GM18517 (cell line): ENCODE measurements at regions not wholly inside any gene's neighbourhood (a gene's known extent, or its start where the extent isn't known, plus 50 kb on each side); places are given as distances from the start of the nearest gene placed in this dataset.
"Not testable (repeated sequence)": the region's sequence is repeated elsewhere in the genome, so short reads cannot be mapped to it uniquely, and the experiment has no call there.

Experiments used
- ATAC-seq: cut with Tn5 transposase; IDR thresholded peaks from one replicate; pipeline ENCODE4 v1.9.1; 2021; ENCODE audit warnings: mild to moderate bottlenecking, moderate library complexity; ENCODE audit not compliant: unreplicated experiment

DNA sequence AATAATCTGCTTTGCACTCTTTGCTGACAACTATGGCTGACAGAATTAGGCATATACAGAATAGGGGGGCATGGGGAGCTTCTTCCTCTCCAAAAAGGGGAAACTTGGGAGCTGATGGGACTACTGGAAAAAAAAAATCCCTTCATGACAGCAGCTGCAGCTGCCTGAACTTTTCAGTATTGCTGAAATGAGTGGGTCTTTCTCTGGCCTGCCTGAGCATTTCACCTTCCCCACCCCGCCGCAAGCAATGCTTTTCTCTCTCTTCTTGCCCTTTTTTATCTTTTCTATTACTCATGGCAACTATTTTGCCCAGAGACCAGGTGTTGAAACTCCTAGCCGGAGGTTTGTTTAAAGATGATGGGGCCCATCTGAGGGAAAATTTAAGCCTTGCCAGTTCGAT is 244.9 kb downstream of the SEMA3D start:
- ATAC-seq = no peak

DNA sequence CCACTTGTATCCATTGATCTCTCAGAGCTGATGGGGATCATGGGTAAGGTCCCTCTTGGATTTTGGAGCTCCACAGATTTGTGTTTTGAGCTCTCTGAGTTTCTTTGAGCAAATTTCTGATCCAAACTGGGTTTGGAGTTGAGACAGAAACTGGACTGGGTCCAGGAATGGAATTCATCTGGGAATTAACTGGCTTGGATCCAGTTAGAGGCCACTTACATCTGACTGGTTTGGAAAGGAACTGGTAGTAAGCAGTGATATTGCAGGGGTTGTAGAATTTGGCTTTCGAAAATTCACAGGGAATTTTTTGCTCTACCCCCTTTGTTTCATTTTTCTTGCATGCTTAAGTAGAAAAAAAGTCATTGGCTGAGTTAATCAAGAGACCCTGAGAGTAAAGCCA is 245.6 kb downstream of the SEMA3D start:
- no peak for ATAC-seq

DNA sequence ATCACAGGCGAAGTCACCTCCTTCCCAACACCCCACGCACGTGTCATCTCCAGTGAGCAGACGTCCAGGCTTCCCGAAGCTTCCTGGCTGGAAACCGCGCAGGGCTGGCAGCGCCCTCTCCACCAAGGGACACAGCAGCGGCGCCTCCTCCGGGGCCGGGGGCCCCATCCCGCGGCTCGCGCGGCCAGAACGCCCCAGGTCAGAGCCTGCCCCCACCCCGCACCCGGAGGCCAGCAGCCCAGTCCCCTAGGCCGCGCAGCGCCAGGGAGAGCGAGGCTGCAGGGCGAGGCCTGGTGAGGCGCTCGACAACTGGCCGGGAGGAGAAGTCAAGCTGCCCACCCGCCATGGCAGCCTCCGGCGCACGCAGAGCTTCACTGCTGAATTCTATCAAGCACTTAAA is 247.0 kb downstream of the SEMA3D start:
- ATAC-seq = no peak

DNA sequence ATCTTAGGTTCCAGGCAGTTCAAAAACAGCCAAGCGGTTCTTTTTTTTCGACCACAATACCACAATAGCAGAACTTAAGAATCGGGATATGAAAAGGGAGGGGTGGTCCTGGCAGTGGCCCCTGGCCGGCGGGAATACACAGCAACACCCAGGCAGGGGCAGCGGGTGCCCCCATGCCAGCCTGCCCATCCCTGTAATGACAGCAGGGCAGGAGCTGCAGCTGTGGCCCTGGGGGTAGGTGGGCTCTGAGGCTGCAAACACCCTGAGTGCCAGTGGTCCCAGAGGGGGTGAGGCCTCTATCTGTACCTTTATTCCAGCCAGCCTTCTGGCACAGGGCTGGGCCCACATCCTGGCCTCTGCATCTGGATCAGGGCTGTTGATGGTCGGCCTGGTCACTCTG is 247.4 kb downstream of the SEMA3D start:
- ATAC-seq = no peak

DNA sequence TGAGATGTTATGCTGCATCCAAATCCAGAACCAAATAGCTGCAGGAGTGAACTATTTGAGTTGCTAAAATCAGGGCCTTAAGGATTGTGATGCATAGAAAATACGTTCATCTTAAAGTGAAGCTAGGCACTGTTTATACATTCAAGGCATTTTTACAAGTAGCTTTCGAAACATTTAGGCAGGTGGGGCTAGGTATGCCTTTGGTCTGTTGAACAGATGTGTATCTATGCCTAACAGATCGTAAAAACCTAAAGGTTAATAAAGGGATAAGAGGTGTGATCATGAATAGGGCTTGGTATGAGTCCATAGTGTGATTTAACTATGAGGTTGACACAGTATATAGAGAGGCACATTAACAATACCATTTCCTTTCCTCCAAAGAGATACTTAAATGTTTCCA is 262.5 kb downstream of the SEMA3D start:
- ATAC-seq = no peak

DNA sequence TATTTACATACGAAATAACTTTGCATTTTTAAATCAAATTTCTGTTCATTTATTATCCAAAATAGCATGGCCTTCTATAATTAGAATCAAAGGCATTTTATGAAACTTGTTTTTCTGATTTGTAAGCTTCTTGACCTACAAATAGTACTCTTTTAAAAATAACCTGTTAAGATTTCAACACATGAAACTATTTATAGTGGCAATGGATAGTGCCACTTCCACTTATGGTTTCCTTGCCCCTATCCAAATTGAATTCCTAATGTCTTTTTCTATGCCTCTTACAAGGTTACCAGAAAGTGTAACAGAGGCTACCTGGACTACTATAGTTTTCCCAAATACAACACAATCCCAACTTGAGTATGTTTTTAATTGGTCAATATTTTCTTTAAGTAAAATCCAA is 263.5 kb downstream of the SEMA3D start:
- ATAC-seq = no peak

DNA sequence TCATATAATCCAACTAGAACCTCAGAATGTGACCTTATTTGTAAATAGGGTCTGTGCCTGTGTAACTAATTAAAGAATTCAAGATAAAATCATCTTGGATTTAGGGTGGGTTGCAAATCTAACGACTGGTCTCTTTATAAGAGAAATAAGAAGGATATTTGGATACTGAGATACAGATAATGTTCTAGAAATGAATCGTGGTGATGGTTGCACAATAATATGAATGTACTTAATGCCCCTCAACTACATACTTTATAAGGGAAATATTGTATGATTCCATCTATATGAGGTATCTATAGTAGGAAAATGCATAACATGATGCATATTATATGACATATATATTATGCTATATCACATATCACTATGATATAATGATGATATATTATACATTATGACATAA is 265.7 kb downstream of the SEMA3D start:
- ATAC-seq = no peak

DNA sequence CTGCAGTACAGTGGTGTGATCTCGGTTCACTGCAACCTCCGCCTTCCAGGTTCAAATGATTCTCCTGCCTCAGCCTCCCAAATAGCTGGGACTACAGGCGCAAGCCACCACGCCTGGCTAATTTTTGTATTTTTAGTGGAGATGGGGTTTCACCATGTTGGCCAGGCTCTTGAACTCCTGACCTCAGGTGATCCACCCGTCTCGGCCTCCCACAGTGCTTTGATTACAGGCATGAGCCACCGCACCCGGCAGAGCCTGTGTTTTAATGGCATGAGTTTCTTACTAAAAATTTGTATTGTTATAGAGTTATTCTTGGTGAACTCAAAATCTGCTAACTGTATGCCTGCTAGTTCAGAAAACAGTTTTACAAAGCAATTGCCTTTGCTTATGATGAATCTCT is 269.9 kb downstream of the SEMA3D start:
- not testable (repeated sequence) for ATAC-seq

DNA sequence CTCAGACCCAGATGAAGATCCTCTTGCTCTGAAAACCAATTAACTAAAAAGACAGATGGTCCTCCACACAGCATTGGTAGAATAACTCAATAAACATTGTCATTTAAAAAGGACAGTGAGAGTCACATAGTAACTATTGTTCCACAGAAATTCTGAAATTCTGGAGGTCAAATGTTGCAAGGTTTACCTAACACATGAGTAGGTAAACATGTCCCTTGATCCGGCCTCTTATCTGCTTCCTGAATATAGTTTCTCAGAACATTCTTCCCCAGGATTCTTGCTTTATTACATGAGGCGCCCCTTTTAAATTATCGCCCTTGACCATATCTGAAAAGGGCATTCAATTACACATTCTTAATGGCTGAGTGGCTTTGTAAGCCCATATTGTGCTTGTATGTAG is 270.7 kb downstream of the SEMA3D start:
- ATAC-seq = no peak

DNA sequence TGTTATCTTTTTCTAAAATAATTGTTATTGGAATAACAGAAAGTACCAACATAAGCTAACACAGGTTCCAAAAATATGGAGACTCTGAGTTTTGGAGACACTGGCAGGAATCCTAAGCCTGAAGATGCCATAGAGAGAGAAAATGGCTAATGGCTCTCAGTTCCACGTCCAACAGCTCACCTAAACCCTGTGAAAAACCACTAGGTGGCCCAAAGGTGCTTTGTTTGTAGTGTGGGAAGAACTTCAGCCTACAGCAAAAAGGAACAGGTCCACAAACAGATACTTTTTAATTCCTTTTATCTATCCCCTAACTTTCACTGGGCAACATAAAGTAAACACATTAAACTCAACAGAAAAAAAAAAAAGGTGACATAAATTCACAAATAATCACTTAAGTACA is 272.3 kb downstream of the SEMA3D start:
- ATAC-seq = no peak

DNA sequence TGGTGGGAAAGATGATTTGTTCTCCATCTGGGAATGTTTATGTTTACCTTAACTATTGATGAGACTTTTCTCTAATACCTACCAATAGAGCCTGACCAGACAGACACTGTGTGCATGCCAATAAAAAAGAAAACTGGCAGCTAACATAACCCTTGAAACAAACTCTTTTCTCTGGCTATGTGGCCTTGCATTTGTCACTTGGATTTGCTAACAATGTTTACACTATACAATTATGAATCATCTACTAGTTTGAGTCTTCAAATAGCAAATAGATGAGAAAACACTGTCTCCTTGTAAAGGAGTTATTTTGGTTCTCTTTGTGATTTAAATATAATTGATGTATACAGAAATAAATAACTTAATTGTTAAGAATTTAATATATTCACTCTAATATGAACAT is 273.1 kb downstream of the SEMA3D start:
- ATAC-seq = no peak

DNA sequence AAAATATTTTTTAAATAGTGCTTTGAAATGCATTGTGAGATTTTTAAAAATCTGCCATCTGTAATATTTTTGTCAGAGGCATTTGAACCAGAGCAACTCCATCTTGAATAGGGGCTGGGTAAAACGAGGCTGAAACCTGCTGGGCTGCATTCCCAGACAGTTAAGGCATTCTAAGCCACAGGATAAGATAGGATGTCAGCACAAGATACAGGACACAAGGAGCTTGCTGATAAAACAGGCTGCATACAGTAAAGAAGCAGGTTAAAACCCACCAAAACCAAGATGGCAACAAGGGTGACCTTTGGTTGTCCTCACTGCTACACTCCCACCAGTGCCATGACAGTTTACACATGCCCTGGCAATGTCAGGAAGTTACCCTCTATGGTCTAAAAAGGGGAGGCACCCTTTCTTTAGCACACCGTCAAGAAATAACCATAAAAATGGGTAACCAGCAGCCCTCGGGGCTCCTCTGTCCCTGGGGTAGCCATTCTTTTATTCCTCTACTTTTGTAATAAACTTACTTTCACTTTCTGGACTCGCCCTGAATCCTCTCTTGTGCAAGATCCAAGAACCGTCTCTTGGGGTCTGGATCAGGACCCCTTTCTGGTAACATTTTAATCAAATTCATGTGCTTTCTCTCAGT is 273.7 kb downstream of the SEMA3D start:
- ATAC-seq = no peak

DNA sequence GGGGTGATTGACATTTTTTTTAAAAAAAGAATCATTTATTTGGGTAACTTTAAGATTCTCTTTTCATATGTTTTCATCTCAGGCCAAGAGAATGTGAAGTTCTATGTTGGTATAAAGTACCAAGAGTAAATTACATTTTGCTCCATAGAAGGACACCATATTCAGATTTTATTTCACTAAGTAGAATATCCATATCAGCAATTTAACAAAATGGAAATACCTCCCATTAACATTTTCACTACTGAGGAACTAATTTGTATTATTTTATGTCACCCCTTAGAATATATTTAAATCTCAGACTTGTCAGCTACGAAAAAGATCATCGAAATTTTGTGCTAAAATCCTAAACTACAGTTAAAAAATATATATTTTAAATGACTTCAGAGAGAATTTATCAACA is 274.3 kb downstream of the SEMA3D start:
- no peak for ATAC-seq

DNA sequence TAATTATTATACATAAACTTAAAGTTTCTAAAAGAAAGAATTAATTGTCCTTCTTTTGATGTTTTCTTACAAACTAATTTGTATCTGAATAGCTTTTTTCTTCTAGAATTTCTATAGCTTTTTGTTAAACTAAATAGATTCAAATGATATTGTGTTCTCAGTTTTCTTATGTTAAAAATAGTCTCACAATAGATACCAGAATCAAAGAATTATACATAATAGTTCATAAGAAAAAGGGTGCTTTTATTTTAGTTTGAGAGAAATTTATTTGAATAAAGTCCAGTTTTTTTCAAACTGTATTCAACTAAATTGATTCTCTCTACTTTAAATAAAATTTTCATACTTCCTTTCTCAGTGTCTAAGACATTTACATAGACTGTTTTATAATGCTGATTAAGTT is 274.8 kb downstream of the SEMA3D start:
- no peak for ATAC-seq

DNA sequence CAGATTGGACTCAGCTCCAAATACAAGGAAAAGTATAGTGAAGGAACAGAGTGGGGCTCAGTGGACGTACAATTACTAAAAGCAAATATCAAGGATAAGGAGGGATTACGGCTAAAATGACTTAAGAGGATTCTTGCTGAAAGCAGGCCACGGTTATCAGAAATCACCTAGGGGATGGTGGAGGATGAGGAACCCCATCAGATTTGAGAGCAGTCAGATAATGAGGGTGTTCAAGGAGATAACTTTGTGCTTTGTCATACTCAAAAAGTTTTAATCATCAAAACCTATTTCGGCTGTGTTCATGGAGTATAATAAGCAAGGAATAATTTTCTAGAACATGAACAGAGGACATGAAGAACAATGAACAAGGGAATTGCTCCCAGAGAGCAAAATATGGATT is 275.8 kb downstream of the SEMA3D start:
- no peak for ATAC-seq

DNA sequence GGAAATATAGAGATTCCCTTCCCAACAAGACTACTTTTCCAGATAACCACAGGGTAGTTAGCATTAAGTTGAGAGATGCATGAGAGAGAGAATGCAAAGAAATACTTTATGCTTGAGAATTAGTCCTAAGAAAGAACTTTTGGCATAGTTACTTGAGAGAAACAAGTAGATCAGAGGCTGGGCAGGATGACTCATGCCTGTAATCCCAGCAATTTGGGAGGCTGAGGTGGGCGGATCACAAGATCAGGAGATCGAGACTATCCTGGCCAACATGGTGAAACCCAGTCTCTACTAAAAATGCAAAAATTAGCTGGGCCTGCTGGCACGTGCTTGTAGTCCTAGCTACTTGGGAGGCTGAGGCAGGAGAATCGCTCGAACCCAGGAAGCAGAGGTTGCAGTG is 276.5 kb downstream of the SEMA3D start:
- ATAC-seq = not testable (repeated sequence)

DNA sequence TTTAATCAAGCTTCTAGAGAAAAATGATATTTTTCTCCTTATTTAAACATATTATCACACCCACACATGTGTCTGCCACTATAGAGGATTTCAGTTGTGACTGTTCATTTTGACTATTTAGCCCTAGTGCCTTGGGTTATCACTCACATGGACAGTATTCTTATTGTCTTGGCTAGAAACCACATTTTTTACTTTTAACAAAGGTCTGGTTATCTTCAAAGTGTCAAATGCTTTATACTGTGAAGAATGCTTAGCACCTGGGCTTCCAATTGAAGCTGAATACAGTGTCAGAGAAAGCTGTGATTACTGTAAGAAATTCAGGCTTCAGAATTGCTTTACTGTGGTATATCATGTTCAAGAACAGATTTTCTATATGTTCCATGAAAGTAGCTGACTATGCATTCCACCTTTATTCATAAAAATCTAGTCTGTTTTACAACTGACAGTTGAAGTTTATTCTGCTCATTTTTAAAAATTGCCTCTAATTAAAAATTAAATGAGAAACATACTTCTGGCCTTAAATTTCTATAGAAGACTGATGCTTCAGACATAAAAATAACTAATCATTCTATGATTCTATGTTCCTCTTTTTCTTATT is 278.6 kb downstream of the SEMA3D start:
- ATAC-seq = no peak

DNA sequence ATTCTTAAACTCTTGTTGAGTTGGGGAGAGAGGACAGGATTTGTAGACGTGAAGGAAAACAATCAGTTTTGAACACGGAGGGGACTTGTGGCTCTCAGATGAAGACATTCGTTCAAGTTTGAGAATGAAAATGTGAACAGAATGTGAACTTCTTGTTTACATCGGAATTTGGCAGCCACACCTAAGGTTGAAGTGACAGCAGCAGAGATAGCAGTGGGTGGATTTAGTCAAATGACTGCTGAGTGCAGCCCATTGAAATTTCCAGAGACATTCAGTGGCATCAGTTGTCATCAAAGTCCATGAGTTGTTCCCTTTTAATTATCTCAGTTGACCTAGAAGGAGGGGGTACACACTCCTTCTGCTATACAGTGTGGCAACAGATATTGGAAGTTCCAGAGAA is 280.0 kb downstream of the SEMA3D start:
- no peak for ATAC-seq

DNA sequence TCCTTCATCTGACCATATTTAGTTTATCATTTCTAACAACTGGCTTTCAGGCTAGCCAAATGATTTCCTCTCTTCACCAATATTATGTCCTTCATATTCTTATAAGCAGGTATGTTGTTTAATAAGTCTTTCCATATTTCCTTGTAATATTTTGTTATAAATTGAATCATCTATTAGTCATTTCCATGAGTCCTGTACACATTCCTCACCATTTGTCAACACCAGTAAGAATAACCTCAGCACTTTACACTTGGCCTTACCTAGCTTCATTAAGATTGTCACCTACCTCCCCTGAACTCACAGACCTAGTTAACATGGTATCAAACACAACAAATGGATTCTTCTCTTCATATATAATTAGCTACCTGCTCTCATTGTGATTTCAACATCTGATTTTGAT is 282.3 kb downstream of the SEMA3D start:
- ATAC-seq = no peak

DNA sequence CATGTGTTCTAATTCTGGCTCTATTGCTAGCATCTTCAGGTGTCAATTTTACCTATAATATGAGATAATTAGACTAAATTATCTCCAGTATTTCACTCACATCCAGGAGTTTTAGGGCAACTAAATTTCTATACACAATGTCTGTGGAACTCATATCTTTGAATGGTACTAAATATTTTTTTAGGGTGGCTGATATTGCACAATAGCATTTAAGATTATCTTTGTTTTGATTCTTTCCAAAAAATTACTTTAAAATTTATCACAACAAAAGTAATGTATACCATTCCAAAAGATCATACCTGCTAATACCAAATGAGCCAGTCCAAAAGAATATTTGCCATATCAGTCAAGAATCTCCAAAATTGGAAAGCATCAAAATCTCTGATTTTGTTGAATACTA is 285.5 kb downstream of the SEMA3D start:
- no peak for ATAC-seq

DNA sequence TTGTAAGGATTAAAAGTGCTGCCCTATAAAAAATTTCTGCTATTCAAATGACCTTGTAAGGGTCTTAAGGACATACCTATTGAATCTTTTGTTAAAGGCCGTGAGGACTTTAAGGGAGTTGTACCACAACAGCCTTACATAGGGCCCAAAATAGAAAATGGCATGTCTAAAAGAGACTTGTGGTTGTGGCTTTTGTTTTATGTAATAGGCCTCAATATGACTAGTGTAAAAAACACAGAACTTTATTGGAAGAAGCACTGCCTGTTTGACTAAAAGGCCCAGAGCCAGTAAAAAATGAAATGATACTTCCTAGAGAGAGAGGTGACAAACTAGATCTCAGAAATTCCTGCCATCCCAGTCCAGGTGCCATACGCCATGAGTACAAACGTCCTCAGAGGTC is 286.6 kb downstream of the SEMA3D start:
- ATAC-seq = no peak

DNA sequence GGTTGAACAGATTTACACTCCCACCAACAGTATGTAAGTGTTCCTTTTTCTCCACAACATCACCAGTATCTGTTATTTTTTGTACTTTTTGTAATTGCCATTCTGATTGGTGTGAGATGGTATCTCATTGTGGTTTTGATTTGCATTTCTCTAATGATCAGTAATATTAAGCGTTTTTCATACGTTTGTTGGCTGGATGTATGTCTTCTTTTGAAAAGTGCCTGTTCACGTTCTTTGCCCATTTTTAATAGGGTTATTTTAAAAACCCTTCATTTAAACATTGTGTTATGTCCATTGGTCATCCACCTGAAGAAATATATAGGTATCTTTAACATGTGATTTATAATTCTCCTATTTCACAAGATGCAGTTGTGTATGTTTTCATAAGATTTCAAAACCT is 291.3 kb downstream of the SEMA3D start:
- ATAC-seq = no peak

DNA sequence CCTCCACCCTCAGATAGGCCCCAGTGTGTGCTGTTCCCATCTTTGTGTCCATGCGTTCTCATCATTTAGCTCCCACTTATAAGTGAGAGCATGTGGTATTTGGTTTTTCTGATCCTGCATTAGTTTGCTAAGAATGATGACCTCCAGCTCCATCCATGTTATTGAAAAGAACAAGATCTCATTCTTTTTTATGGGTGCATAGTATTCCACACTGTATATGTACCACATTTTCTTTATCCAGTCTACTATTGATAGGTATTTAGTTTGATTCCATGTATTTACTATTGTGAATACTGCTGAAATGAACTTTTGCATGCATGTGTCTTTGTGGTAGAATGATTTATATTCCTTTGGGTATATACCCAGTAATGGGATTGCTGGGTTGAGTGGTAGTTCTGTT is 303.3 kb downstream of the SEMA3D start:
- ATAC-seq = not testable (repeated sequence)
